Bronchial epithelial cell (primary cell): ENCODE measurements at regions not wholly inside any gene's neighbourhood (a gene's known extent, or its start where the extent isn't known, plus 50 kb on each side); places are given as distances from the start of the nearest gene placed in this dataset.

ENCODE experiments used
- DNase-seq: peaks from one replicate; pipeline ENCODE4 v3.0.0-alpha.2; 2010; ENCODE audit warnings: low read depth
- FAIRE-seq: peaks from 2 replicates; lab custom pipeline; 2011; peaks lifted over from hg19 to GRCh38; lab: Jason Lieb, UNC
- H3K27me3 ChIP-seq: 2 replicates; pipeline ENCODE4 v1.5.1; 2011; ENCODE audit warnings: low read length; ENCODE audit not compliant: control insufficient read depth, insufficient read depth
- H3K36me3 ChIP-seq: 2 replicates; pipeline ENCODE4 v1.5.1; 2011; ENCODE audit warnings: low read length; ENCODE audit not compliant: control insufficient read depth, insufficient read depth
- H3K4me3 ChIP-seq: 2 replicates; pipeline ENCODE4 v1.5.1; 2011; ENCODE audit warnings: mild to moderate bottlenecking, low read depth, low read length, control low read depth
- TF ChIP-seq, protein P1 (sequence below): IDR thresholded peaks from 2 replicates; pipeline ENCODE4 v1.5.1; 2011; ENCODE audit warnings: mild to moderate bottlenecking, moderate library complexity, low read length, control low read depth, inconsistent platforms; ENCODE audit not compliant: insufficient read depth, severe bottlenecking

- no peak overlapping the region for H3K4me3 ChIP-seq
- no peaks in the 10 kb centered on the region for H3K36me3 ChIP-seq
- TF ChIP-seq, protein P1, sequence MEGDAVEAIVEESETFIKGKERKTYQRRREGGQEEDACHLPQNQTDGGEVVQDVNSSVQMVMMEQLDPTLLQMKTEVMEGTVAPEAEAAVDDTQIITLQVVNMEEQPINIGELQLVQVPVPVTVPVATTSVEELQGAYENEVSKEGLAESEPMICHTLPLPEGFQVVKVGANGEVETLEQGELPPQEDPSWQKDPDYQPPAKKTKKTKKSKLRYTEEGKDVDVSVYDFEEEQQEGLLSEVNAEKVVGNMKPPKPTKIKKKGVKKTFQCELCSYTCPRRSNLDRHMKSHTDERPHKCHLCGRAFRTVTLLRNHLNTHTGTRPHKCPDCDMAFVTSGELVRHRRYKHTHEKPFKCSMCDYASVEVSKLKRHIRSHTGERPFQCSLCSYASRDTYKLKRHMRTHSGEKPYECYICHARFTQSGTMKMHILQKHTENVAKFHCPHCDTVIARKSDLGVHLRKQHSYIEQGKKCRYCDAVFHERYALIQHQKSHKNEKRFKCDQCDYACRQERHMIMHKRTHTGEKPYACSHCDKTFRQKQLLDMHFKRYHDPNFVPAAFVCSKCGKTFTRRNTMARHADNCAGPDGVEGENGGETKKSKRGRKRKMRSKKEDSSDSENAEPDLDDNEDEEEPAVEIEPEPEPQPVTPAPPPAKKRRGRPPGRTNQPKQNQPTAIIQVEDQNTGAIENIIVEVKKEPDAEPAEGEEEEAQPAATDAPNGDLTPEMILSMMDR, result no peak
- FAIRE-seq (no peak), DNase-seq (no peak)
- peaks cover 38% of the 10 kb centered on the region for H3K27me3 ChIP-seq
Measured at GRCh38 chr15:96408591-96409183, 78.2 kb downstream of the NR2F2 start.

GRCh38 chr15:96409215-96410138 lies 79.0 kb downstream of the NR2F2 start:
- H3K27me3 ChIP-seq, result peaks cover 38% of the 10 kb centered on the region
- FAIRE-seq (no peak), DNase-seq (no peak)
- H3K4me3 ChIP-seq, result no peak overlapping the region
- no peaks in the 10 kb centered on the region for H3K36me3 ChIP-seq
- TF ChIP-seq, protein P1, result no peak

- TF ChIP-seq, protein P1, result no peak
- Histone ChIP-seq H3K36me3 (no peaks in the 10 kb centered on the region), H3K27me3 (peaks cover 46% of the 10 kb centered on the region), H3K4me3 (no peak overlapping the region)
- FAIRE-seq, result no peak
- peak; percentile 3 for DNase-seq
Measured at GRCh38 chr15:96410175-96411055, 79.9 kb downstream of the NR2F2 start.

DNA sequence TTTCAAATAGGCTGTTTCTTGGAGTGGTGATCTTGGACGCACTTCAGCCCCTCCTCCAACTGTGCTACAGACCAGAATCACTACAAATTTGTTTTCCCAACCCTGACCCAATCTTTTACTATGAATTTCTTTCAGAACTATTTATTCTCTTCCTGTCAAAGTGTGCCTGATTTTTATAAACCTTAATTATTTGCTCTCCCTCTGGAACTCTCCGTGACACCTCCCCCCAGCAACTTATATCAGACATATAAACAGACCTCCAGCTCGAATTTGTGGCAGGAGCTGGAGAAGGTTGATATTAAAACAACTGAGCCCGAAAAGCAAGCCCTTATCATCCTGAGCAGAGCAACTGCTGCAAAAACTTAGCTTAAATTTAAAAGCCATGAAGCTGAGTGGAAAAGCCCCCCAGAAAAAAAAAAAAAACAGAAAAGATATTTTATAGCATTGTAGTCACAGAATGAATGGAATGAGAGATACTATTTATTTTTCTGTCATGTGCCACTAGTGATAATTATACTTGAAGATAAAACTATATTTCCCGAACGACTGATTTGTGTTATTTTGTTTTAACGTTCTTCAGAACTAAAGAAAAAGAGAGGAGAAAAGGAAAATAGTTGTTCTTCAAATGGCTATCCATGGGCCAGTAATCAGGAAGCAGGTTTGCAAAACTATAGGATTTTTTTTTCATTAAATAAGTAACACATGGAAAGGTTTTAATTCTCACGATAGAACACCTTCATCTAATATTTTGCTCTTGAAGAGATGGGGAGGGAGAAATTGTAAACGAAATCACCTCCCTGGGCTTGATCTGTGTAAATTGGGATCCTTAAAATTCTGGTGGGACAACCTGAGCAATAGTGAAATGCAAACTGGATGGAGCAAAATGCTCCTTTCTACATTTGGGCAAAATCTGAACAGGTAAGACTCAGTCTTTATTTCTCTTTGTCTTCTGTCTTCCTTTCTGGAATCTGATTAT lies 80.8 kb downstream of the NR2F2 start:
- DNase-seq, result no peak
- FAIRE-seq, result no peak
- no peak overlapping the region for H3K4me3 ChIP-seq
- no peaks in the 10 kb centered on the region for H3K36me3 ChIP-seq
- TF ChIP-seq, protein P1, result no peak
- H3K27me3 ChIP-seq, result peaks cover 50% of the 10 kb centered on the region
